ENCODE measurements at regions not wholly inside any gene's neighbourhood (a gene's known extent, or its start where the extent isn't known, plus 50 kb on each side); places are given as distances from the start of the nearest gene placed in this dataset.

DNA sequence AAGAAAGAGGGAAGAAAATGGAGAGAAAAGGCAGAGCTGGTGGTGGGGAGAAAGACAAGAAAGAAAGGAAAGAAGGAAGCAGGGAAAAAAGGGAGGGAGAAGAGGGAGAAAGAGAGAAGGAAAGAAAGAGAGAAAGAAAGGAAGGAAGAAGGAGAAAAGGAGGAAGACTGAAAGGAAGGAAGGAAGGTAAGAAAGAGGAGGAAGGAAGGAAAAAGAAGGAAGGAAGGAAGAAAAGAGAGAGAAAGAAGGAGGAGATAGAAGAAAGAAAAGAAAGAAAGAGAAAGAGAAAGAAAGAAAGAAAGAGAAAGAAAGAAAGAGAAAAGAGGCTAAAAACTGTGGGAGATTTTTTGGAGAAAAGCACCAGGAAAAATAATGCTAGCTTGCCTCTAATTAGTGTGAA is 561.4 kb upstream of the GOT2 start:
- no peaks in the 10 kb centered on the region for H3K4me1 ChIP-seq
- no peak for DNase-seq
- TF ChIP-seq POLR2AphosphoS5 (IDR thresholded peaks at IDR 0.05) (no peak), POLR2A (IDR thresholded peaks at IDR 0.05) (no peak), EP300 (IDR thresholded peaks at IDR 0.05) (no peak), CTCF (IDR thresholded peaks at IDR 0.05) (no peak)
- no peaks in the 10 kb centered on the region for H3K9me3 ChIP-seq
- no peaks in the 10 kb centered on the region for H3K27me3 ChIP-seq
- no peak for ATAC-seq (ENCODE audit: low FRiP score in 2 of 2)
- H3K4me3 ChIP-seq: no peak overlapping the region
- H3K27ac ChIP-seq: no peak overlapping the region
- H3K36me3 ChIP-seq: no peaks in the 10 kb centered on the region

DNA sequence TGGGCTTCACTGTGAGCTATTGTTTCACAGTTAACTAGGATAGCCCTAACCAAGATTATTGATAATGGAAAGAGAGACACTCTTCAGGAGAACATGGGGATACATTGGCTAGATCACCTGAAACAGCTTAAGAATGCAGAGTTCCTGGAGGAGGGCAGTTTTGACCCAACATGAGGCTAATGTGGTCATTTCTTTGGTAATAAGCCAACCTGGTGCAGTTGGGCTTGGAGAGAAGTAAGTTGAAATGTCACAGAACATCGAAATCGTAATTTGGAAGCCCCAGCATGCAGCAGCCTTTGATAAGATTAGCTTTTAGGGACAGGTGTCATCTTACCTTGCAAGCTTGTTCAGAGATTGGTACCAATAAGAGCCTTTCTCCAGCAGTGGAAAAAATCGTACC is 556.6 kb upstream of the GOT2 start:
- 82 to 83% methylated on average over 3 of the region's 3 CpGs for WGBS, 2 donors

DNA sequence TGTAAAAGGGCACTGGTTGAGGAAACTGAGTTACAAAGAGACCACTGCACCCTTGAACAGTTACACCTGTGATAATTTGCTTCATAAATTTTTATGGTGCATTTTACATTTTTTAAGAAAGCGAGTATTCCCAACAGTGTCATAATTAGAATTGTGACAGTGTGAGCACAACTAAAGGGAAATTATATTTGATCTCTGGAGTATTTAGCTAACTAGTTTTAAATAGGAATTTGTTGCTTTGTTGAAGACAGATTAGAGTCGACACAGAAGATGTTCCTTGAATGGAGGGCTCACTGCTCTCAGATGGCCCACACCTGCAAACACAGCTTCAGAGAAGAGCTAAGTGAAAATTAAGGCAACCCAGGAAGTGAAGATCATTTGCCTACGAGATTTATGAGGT is 555.0 kb upstream of the GOT2 start:
- ATAC-seq (ENCODE audit: low FRiP score in 2 of 2) (no peak), DNase-seq (no peak)
- Histone ChIP-seq H3K4me3 (no peak overlapping the region), H3K9me3 (peaks cover 0 to 2% (median 0%) of the 10 kb centered on the region in 4 donors), H3K36me3 (no peaks in the 10 kb centered on the region), H3K27me3 (no peaks in the 10 kb centered on the region), H3K4me1 (no peaks in the 10 kb centered on the region), H3K27ac (no peak overlapping the region)
- 83 to 90% methylated on average over 3 of the region's 3 CpGs for WGBS, 2 donors
- no peak for TF ChIP-seq POLR2A (IDR thresholded peaks at IDR 0.05)
- no peak for TF ChIP-seq POLR2AphosphoS5 (IDR thresholded peaks at IDR 0.05)
- TF ChIP-seq EP300 (IDR thresholded peaks at IDR 0.05): no peak
- TF ChIP-seq CTCF (IDR thresholded peaks at IDR 0.05): no peak

More for the DNA sequence above, 556.6 kb upstream of the GOT2 start:
- Histone ChIP-seq H3K27me3 (no peaks in the 10 kb centered on the region), H3K9me3 (no peaks in the 10 kb centered on the region), H3K36me3 (no peaks in the 10 kb centered on the region), H3K27ac (no peak overlapping the region), H3K4me3 (no peak overlapping the region), H3K4me1 (no peaks in the 10 kb centered on the region)
- ATAC-seq (ENCODE audit: low FRiP score in 2 of 2): no peak
- no peak for DNase-seq
- TF ChIP-seq EP300 (IDR thresholded peaks at IDR 0.05) (no peak), POLR2A (IDR thresholded peaks at IDR 0.05) (no peak), CTCF (IDR thresholded peaks at IDR 0.05) (no peak), POLR2AphosphoS5 (IDR thresholded peaks at IDR 0.05) (no peak)

- no peaks in the 10 kb centered on the region for H3K36me3 ChIP-seq
- TF ChIP-seq CTCF (IDR thresholded peaks at IDR 0.05): no peak
- TF ChIP-seq POLR2AphosphoS5 (IDR thresholded peaks at IDR 0.05): no peak
- TF ChIP-seq EP300 (IDR thresholded peaks at IDR 0.05): no peak
- TF ChIP-seq POLR2A (IDR thresholded peaks at IDR 0.05): no peak
- H3K4me1 ChIP-seq: no peaks in the 10 kb centered on the region
- ATAC-seq (ENCODE audit: low FRiP score in 2 of 2): no peak
- WGBS, 2 donors: 45 to 48% methylated on average over 3 of the region's 3 CpGs
- no peaks in the 10 kb centered on the region for H3K9me3 ChIP-seq
- H3K27me3 ChIP-seq: no peaks in the 10 kb centered on the region
- no peak overlapping the region for H3K27ac ChIP-seq
- DNase-seq: no peak
- no peak overlapping the region for H3K4me3 ChIP-seq
These were observed 540.0 kb upstream of the GOT2 start for GRCh38 chr16:59274141-59274540.

DNA sequence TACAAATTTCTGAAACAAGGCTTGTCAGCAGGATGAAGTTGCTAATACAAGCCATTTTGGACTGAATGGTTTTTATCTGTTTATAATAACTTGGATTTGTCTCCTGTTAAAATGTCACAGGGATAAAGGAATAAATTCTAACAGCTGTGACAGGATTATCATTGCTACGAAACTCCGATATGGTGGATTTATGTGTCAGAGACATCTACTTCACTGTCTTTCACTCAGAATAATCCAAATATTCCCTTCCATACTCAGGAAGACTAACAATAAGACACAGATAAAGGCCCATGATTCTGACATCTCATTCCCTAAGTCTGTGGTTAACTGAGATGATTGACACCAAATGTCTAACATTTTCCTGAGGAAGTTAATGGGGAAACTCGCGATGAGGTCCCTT is 529.8 kb upstream of the GOT2 start:
- Histone ChIP-seq H3K27me3 (no peaks in the 10 kb centered on the region), H3K36me3 (no peaks in the 10 kb centered on the region), H3K4me3 (no peak overlapping the region), H3K27ac (no peak overlapping the region), H3K4me1 (no peaks in the 10 kb centered on the region), H3K9me3 (no peaks in the 10 kb centered on the region)
- no peak for TF ChIP-seq POLR2AphosphoS5 (IDR thresholded peaks at IDR 0.05)
- no peak for TF ChIP-seq POLR2A (IDR thresholded peaks at IDR 0.05)
- TF ChIP-seq EP300 (IDR thresholded peaks at IDR 0.05): no peak
- TF ChIP-seq CTCF (IDR thresholded peaks at IDR 0.05): no peak
- DNase-seq (no peak), ATAC-seq (ENCODE audit: low FRiP score in 2 of 2) (no peak)
- WGBS, 2 donors: 79 to 83% methylated on average over 4 of the region's 4 CpGs

Data from upper lobe of left lung (tissue), 6 donors.